ENCODE measurements at regions not wholly inside any gene's neighbourhood (a gene's known extent, or its start where the extent isn't known, plus 50 kb on each side); places are given as distances from the start of the nearest gene placed in this dataset.

DNA sequence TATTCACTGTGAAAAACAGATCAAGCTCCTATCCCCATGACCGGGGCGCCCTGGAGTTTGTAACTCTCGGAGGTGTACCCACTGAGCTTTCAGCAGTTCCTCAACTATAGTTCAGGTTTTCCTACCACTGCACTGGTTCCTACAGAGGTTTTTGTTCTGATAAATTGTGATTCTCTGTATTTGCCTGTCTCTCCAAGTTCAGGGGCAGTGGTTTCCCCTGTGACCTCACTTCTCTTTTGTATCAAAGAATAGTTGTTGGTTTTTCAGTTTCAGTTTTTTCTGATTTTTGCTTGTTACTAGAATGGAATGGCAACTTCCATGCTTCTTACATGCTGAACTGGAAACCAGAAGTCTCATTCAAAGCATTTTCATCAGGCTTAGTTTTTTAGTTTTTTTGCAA, 56.8 kb upstream of the PLS3 start:
- Mint-ChIP-seq H3K27me3 (ENCODE audit: low read depth) (no peaks in the 10 kb centered on the region), H3K9me3 (ENCODE audit: insufficient read depth) (no peaks in the 10 kb centered on the region), H3K4me1 (ENCODE audit: low read depth) (no peaks in the 10 kb centered on the region), H3K4me3 (no peak overlapping the region), H3K36me3 (ENCODE audit: low read depth) (no peaks in the 10 kb centered on the region), H3K27ac (no peak overlapping the region)
- DNase-seq, result no peak
- POLR2A ChIA-PET, result no interaction called here
- no peak for ATAC-seq
- CTCF ChIA-PET, result no interaction called here

All from activated CD8-positive, alpha-beta T cell treated with anti-CD3 and anti-CD28 coated beads, Interleukin-2, amount 10 ng/mL, durations not matched to agents 7 days and 5 days (primary cell).